Choroid plexus epithelial cell (primary cell): ENCODE measurements at regions not wholly inside any gene's neighbourhood (a gene's known extent, or its start where the extent isn't known, plus 50 kb on each side); places are given as distances from the start of the nearest gene placed in this dataset.
"Not testable (repeated sequence)": the region's sequence is repeated elsewhere in the genome, so short reads cannot be mapped to it uniquely, and the experiment has no call there.

ENCODE experiments used
- DNase-seq: peaks from one replicate; pipeline ENCODE4 v3.0.0-alpha.2; 2010; ENCODE audit warnings: low read depth
- H3K4me3 ChIP-seq: 2 replicates; pipeline ENCODE4 v1.5.1; 2011; ENCODE audit warnings: low read depth, mild to moderate bottlenecking, control low read depth, low read length, moderate library complexity
- CTCF ChIP-seq: conservative IDR thresholded peaks from 2 replicates; pipeline ENCODE4 v1.5.1; 2011; ENCODE audit warnings: low read depth, mild to moderate bottlenecking, control low read depth, inconsistent platforms, low read length, moderate library complexity

GRCh38 chrX:16347968-16348670, 180.8 kb downstream of the MAGEB17 start:
- DNase-seq, result no peak
- H3K4me3 ChIP-seq, result no peak overlapping the region
- TF ChIP-seq CTCF, result no peak

- DNase-seq, result no peak
- H3K4me3 ChIP-seq, result no peak overlapping the region
- no peak for TF ChIP-seq CTCF
These were observed 190.6 kb downstream of the MAGEB17 start for GRCh38 chrX:16357902-16358301.

GRCh38 chrX:16360056-16360455, 192.8 kb downstream of the MAGEB17 start:
- H3K4me3 ChIP-seq, DNase-seq: not testable (repeated sequence)

GRCh38 chrX:16368696-16369095, 201.4 kb downstream of the MAGEB17 start:
- no peak for TF ChIP-seq CTCF
- H3K4me3 ChIP-seq, result no peak overlapping the region
- no peak for DNase-seq

GRCh38 chrX:16376056-16376455, 208.8 kb downstream of the MAGEB17 start:
- TF ChIP-seq CTCF, result no peak

GRCh38 chrX:16386126-16386525, 218.8 kb downstream of the MAGEB17 start:
- DNase-seq, result no peak
- H3K4me3 ChIP-seq, result no peak overlapping the region
- TF ChIP-seq CTCF, result no peak

More at GRCh38 chrX:16376056-16376455, 208.8 kb downstream of the MAGEB17 start:
- no peak overlapping the region for H3K4me3 ChIP-seq
- no peak for DNase-seq

GRCh38 chrX:16392597-16392996, 225.3 kb downstream of the MAGEB17 start:
- H3K4me3 ChIP-seq, result no peak overlapping the region
- no peak for DNase-seq
- no peak for TF ChIP-seq CTCF

- no peak for TF ChIP-seq CTCF
- peak; percentile 13 for DNase-seq
- H3K4me3 ChIP-seq, result no peak overlapping the region
These were observed 227.0 kb downstream of the MAGEB17 start for GRCh38 chrX:16394290-16394689.
